Neural crest cell (in vitro differentiated cells): ENCODE measurements at regions not wholly inside any gene's neighbourhood (a gene's known extent, or its start where the extent isn't known, plus 50 kb on each side); places are given as distances from the start of the nearest gene placed in this dataset.

ENCODE experiments used
- DNase-seq: peaks from one replicate; pipeline ENCODE4 v3.0.0; 2021; ENCODE audit warnings: low read depth, mixed read lengths, low spot score
- H3K27ac Mint-ChIP-seq: one replicate; pipeline ENCODE4 v1.8.0; 2021; ENCODE audit warnings: mild to moderate bottlenecking, mixed read lengths; ENCODE audit not compliant: unreplicated experiment
- H3K27me3 Mint-ChIP-seq: 2 replicates; pipeline ENCODE4 v1.8.0; 2021; ENCODE audit warnings: low read depth, mild to moderate bottlenecking, mixed read lengths
- H3K36me3 Mint-ChIP-seq: 2 replicates; pipeline ENCODE4 v1.8.0; 2021; ENCODE audit warnings: low read depth, mild to moderate bottlenecking, mixed read lengths
- H3K4me1 Mint-ChIP-seq: 2 replicates; pipeline ENCODE4 v1.8.0; 2021; ENCODE audit warnings: mixed read lengths
- H3K4me3 Mint-ChIP-seq: one replicate; pipeline ENCODE4 v1.8.0; 2021; ENCODE audit warnings: mild to moderate bottlenecking, mixed read lengths
- H3K9me3 Mint-ChIP-seq: 2 replicates; pipeline ENCODE4 v1.8.0; 2021; ENCODE audit warnings: mixed read lengths
- CTCF ChIP-seq: fragments of 200-600 bp; sonication (generic); conservative IDR thresholded peaks from 2 replicates; pipeline ENCODE4 v1.5.0; 2021; ENCODE audit warnings: antibody characterized with exemption, mild to moderate bottlenecking

GRCh38 chr6:74939151-74939708 lies 266.6 kb downstream of the COL12A1 start:
- no peaks in the 10 kb centered on the region for H3K4me1 Mint-ChIP-seq
- H3K36me3 Mint-ChIP-seq = no peaks in the 10 kb centered on the region
- no peak overlapping the region for H3K27ac Mint-ChIP-seq
- H3K9me3 Mint-ChIP-seq = no peaks in the 10 kb centered on the region
- no peak overlapping the region for H3K4me3 Mint-ChIP-seq
- H3K27me3 Mint-ChIP-seq = no peaks in the 10 kb centered on the region
- DNase-seq = no peak
- TF ChIP-seq CTCF = no peak

- Mint-ChIP-seq H3K4me3 (no peak overlapping the region), H3K27ac (no peak overlapping the region), H3K36me3 (no peaks in the 10 kb centered on the region), H3K27me3 (no peaks in the 10 kb centered on the region), H3K4me1 (no peaks in the 10 kb centered on the region), H3K9me3 (no peaks in the 10 kb centered on the region)
- no peak for TF ChIP-seq CTCF
- no peak for DNase-seq
These were observed 267.9 kb downstream of the COL12A1 start for GRCh38 chr6:74937936-74938335.

- H3K36me3 Mint-ChIP-seq = no peaks in the 10 kb centered on the region
- H3K9me3 Mint-ChIP-seq = no peaks in the 10 kb centered on the region
- no peaks in the 10 kb centered on the region for H3K27me3 Mint-ChIP-seq
- H3K4me1 Mint-ChIP-seq = no peaks in the 10 kb centered on the region
- H3K4me3 Mint-ChIP-seq = no peak overlapping the region
- H3K27ac Mint-ChIP-seq = no peak overlapping the region
- TF ChIP-seq CTCF = no peak
- DNase-seq = no peak
These were observed 269.0 kb downstream of the COL12A1 start for GRCh38 chr6:74936886-74937285.

GRCh38 chr6:74932232-74932888 lies 273.5 kb downstream of the COL12A1 start:
- H3K27me3 Mint-ChIP-seq = no peaks in the 10 kb centered on the region
- H3K4me3 Mint-ChIP-seq = no peak overlapping the region
- H3K4me1 Mint-ChIP-seq = no peaks in the 10 kb centered on the region
- no peak overlapping the region for H3K27ac Mint-ChIP-seq
- no peaks in the 10 kb centered on the region for H3K36me3 Mint-ChIP-seq
- TF ChIP-seq CTCF = no peak
- DNase-seq = no peak
- H3K9me3 Mint-ChIP-seq = no peaks in the 10 kb centered on the region

GRCh38 chr6:74931558-74931957 lies 274.3 kb downstream of the COL12A1 start:
- H3K27ac Mint-ChIP-seq = no peak overlapping the region
- no peak overlapping the region for H3K4me3 Mint-ChIP-seq
- no peaks in the 10 kb centered on the region for H3K27me3 Mint-ChIP-seq
- no peaks in the 10 kb centered on the region for H3K36me3 Mint-ChIP-seq
- H3K4me1 Mint-ChIP-seq = no peaks in the 10 kb centered on the region
- no peak for TF ChIP-seq CTCF
- no peaks in the 10 kb centered on the region for H3K9me3 Mint-ChIP-seq
- no peak for DNase-seq
